ENCODE measurements at regions not wholly inside any gene's neighbourhood (a gene's known extent, or its start where the extent isn't known, plus 50 kb on each side); places are given as distances from the start of the nearest gene placed in this dataset.

DNA sequence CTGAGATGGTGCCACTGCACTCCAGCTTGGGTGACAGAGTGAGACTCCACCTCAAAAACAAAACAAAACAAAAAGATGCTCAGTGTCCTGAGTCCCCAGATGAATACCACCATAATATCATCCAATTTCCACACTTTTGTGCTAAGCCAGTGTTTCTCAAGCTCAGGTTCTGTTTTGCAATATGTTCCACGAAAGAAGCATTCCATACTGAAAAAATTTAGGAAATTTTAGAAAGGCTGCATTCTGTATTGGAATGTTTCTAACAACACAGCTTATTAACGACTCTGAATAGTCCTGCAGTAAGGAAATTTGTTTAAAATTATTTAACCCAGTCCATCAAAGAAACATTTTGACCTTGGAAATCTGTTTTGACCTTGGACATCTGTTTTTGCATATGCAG is 142.4 kb downstream of the EPC1 start:
- DNase-seq (ENCODE audit: low spot score) (no peak), ATAC-seq (no peak)
- Histone ChIP-seq H3K9me2 (ENCODE audit: insufficient read depth) (no peaks in the 10 kb centered on the region), H2AFZ (no peak overlapping the region), H3K27me3 (ENCODE audit: insufficient read depth) (no peaks in the 10 kb centered on the region), H4K20me1 (replicated peaks; ENCODE audit: insufficient read depth) (no peaks in the 10 kb centered on the region), H3K4me3 (no peak overlapping the region), H3F3A (replicated peaks; ENCODE audit: low read depth) (no peaks in the 10 kb centered on the region), H3K4me1 (ENCODE audit: insufficient read depth) (no peaks in the 10 kb centered on the region), H3K36me3 (ENCODE audit: insufficient read depth) (no peaks in the 10 kb centered on the region), H3K79me2 (replicated peaks; ENCODE audit: insufficient read depth) (no peaks in the 10 kb centered on the region), H3K27ac (ENCODE audit: low read depth) (no peak overlapping the region), H3K4me2 (no peak overlapping the region)
- Mint-ChIP-seq H3K27ac (no peak overlapping the region), H3K27me3 (ENCODE audit: insufficient read depth, low read depth, poor library complexity) (peaks cover 3% of the 10 kb centered on the region), H3K4me1 (peaks cover 4% of the 10 kb centered on the region; the same call in 2 of the 3 replicates), H3K36me3 (ENCODE audit: low read depth) (no peaks in the 10 kb centered on the region), H3K4me3 (no peak overlapping the region), H3K9me3 (peaks cover 6% of the 10 kb centered on the region; the same call in 2 of the 3 replicates)
- no peak for TF ChIP-seq ZNF114 (CRISPR knock-in tag; IDR thresholded peaks at IDR 0.05)
- no peak for TF ChIP-seq EZH2phosphoT487 (IDR thresholded peaks at IDR 0.05; ENCODE audit: unreplicated experiment)
- TF ChIP-seq STAT1 (IDR thresholded peaks at IDR 0.05; ENCODE audit: unreplicated experiment) = no peak
- TF ChIP-seq, protein P1, sequence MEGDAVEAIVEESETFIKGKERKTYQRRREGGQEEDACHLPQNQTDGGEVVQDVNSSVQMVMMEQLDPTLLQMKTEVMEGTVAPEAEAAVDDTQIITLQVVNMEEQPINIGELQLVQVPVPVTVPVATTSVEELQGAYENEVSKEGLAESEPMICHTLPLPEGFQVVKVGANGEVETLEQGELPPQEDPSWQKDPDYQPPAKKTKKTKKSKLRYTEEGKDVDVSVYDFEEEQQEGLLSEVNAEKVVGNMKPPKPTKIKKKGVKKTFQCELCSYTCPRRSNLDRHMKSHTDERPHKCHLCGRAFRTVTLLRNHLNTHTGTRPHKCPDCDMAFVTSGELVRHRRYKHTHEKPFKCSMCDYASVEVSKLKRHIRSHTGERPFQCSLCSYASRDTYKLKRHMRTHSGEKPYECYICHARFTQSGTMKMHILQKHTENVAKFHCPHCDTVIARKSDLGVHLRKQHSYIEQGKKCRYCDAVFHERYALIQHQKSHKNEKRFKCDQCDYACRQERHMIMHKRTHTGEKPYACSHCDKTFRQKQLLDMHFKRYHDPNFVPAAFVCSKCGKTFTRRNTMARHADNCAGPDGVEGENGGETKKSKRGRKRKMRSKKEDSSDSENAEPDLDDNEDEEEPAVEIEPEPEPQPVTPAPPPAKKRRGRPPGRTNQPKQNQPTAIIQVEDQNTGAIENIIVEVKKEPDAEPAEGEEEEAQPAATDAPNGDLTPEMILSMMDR (conservative IDR thresholded peaks at IDR 0.05; ENCODE audit: low read depth in 2 of 2) = no peak
- no peak for TF ChIP-seq ZNF331 (CRISPR knock-in tag; IDR thresholded peaks at IDR 0.05; ENCODE audit: low read depth)
- TF ChIP-seq, protein P2, sequence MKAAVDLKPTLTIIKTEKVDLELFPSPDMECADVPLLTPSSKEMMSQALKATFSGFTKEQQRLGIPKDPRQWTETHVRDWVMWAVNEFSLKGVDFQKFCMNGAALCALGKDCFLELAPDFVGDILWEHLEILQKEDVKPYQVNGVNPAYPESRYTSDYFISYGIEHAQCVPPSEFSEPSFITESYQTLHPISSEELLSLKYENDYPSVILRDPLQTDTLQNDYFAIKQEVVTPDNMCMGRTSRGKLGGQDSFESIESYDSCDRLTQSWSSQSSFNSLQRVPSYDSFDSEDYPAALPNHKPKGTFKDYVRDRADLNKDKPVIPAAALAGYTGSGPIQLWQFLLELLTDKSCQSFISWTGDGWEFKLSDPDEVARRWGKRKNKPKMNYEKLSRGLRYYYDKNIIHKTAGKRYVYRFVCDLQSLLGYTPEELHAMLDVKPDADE (IDR thresholded peaks at IDR 0.05) = no peak
- TF ChIP-seq JUNB (IDR thresholded peaks at IDR 0.05; ENCODE audit: unreplicated experiment) = no peak
- TF ChIP-seq, protein P3, sequence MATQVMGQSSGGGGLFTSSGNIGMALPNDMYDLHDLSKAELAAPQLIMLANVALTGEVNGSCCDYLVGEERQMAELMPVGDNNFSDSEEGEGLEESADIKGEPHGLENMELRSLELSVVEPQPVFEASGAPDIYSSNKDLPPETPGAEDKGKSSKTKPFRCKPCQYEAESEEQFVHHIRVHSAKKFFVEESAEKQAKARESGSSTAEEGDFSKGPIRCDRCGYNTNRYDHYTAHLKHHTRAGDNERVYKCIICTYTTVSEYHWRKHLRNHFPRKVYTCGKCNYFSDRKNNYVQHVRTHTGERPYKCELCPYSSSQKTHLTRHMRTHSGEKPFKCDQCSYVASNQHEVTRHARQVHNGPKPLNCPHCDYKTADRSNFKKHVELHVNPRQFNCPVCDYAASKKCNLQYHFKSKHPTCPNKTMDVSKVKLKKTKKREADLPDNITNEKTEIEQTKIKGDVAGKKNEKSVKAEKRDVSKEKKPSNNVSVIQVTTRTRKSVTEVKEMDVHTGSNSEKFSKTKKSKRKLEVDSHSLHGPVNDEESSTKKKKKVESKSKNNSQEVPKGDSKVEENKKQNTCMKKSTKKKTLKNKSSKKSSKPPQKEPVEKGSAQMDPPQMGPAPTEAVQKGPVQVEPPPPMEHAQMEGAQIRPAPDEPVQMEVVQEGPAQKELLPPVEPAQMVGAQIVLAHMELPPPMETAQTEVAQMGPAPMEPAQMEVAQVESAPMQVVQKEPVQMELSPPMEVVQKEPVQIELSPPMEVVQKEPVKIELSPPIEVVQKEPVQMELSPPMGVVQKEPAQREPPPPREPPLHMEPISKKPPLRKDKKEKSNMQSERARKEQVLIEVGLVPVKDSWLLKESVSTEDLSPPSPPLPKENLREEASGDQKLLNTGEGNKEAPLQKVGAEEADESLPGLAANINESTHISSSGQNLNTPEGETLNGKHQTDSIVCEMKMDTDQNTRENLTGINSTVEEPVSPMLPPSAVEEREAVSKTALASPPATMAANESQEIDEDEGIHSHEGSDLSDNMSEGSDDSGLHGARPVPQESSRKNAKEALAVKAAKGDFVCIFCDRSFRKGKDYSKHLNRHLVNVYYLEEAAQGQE (IDR thresholded peaks at IDR 0.05; ENCODE audit: unreplicated experiment) = no peak
- TF ChIP-seq POLR2AphosphoS5 (IDR thresholded peaks at IDR 0.05; ENCODE audit: low read depth) = no peak
- TF ChIP-seq NANOG (IDR thresholded peaks at IDR 0.05; ENCODE audit: borderline replicate concordance) = no peak
- TF ChIP-seq, protein P4, sequence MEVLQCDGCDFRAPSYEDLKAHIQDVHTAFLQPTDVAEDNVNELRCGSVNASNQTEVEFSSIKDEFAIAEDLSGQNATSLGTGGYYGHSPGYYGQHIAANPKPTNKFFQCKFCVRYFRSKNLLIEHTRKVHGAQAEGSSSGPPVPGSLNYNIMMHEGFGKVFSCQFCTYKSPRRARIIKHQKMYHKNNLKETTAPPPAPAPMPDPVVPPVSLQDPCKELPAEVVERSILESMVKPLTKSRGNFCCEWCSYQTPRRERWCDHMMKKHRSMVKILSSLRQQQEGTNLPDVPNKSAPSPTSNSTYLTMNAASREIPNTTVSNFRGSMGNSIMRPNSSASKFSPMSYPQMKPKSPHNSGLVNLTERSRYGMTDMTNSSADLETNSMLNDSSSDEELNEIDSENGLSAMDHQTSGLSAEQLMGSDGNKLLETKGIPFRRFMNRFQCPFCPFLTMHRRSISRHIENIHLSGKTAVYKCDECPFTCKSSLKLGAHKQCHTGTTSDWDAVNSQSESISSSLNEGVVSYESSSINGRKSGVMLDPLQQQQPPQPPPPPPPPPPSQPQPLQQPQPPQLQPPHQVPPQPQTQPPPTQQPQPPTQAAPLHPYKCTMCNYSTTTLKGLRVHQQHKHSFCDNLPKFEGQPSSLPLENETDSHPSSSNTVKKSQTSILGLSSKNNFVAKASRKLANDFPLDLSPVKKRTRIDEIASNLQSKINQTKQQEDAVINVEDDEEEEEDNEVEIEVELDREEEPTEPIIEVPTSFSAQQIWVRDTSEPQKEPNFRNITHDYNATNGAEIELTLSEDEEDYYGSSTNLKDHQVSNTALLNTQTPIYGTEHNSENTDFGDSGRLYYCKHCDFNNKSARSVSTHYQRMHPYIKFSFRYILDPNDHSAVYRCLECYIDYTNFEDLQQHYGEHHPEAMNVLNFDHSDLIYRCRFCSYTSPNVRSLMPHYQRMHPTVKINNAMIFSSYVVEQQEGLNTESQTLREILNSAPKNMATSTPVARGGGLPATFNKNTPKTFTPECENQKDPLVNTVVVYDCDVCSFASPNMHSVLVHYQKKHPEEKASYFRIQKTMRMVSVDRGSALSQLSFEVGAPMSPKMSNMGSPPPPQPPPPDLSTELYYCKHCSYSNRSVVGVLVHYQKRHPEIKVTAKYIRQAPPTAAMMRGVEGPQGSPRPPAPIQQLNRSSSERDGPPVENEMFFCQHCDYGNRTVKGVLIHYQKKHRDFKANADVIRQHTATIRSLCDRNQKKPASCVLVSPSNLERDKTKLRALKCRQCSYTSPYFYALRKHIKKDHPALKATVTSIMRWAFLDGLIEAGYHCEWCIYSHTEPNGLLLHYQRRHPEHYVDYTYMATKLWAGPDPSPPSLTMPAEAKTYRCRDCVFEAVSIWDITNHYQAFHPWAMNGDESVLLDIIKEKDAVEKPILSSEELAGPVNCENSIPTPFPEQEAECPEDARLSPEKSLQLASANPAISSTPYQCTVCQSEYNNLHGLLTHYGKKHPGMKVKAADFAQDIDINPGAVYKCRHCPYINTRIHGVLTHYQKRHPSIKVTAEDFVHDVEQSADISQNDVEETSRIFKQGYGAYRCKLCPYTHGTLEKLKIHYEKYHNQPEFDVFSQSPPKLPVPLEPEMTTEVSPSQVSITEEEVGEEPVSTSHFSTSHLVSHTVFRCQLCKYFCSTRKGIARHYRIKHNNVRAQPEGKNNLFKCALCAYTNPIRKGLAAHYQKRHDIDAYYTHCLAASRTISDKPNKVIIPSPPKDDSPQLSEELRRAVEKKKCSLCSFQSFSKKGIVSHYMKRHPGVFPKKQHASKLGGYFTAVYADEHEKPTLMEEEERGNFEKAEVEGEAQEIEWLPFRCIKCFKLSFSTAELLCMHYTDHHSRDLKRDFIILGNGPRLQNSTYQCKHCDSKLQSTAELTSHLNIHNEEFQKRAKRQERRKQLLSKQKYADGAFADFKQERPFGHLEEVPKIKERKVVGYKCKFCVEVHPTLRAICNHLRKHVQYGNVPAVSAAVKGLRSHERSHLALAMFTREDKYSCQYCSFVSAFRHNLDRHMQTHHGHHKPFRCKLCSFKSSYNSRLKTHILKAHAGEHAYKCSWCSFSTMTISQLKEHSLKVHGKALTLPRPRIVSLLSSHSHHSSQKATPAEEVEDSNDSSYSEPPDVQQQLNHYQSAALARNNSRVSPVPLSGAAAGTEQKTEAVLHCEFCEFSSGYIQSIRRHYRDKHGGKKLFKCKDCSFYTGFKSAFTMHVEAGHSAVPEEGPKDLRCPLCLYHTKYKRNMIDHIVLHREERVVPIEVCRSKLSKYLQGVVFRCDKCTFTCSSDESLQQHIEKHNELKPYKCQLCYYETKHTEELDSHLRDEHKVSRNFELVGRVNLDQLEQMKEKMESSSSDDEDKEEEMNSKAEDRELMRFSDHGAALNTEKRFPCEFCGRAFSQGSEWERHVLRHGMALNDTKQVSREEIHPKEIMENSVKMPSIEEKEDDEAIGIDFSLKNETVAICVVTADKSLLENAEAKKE (CRISPR knock-in tag; IDR thresholded peaks at IDR 0.05) = no peak
- TF ChIP-seq CREB1 (CRISPR knock-in tag; IDR thresholded peaks at IDR 0.05; ENCODE audit: low read depth) = no peak
- no peak for TF ChIP-seq EZH2 (IDR thresholded peaks at IDR 0.05; ENCODE audit: low read depth, unreplicated experiment)
